ENCODE measurements at regions not wholly inside any gene's neighbourhood (a gene's known extent, or its start where the extent isn't known, plus 50 kb on each side); places are given as distances from the start of the nearest gene placed in this dataset.
A peak's percentile ranks its signal among the peaks of the same experiment; 100 is the strongest.

GRCh38 chrX:99308302-99308701 lies 1101.8 kb downstream of the PCDH19 start:
- TF ChIP-seq, protein P1, sequence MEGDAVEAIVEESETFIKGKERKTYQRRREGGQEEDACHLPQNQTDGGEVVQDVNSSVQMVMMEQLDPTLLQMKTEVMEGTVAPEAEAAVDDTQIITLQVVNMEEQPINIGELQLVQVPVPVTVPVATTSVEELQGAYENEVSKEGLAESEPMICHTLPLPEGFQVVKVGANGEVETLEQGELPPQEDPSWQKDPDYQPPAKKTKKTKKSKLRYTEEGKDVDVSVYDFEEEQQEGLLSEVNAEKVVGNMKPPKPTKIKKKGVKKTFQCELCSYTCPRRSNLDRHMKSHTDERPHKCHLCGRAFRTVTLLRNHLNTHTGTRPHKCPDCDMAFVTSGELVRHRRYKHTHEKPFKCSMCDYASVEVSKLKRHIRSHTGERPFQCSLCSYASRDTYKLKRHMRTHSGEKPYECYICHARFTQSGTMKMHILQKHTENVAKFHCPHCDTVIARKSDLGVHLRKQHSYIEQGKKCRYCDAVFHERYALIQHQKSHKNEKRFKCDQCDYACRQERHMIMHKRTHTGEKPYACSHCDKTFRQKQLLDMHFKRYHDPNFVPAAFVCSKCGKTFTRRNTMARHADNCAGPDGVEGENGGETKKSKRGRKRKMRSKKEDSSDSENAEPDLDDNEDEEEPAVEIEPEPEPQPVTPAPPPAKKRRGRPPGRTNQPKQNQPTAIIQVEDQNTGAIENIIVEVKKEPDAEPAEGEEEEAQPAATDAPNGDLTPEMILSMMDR (IDR thresholded peaks at IDR 0.05; ENCODE audit: low read depth, low read length): no peak
- no peaks in the 10 kb centered on the region for H3K4me1 ChIP-seq (ENCODE audit: low read depth)
- H3K27ac ChIP-seq: no peak overlapping the region
- no peak overlapping the region for H3K4me3 ChIP-seq
- DNase-seq (ENCODE audit: low read depth in 1 of 2, low spot score in 1 of 2): no peak
- H3K27me3 ChIP-seq: no peaks in the 10 kb centered on the region
- no peaks in the 10 kb centered on the region for H3K36me3 ChIP-seq
- no peaks in the 10 kb centered on the region for H3K9me3 ChIP-seq (ENCODE audit: low read depth)

DNA sequence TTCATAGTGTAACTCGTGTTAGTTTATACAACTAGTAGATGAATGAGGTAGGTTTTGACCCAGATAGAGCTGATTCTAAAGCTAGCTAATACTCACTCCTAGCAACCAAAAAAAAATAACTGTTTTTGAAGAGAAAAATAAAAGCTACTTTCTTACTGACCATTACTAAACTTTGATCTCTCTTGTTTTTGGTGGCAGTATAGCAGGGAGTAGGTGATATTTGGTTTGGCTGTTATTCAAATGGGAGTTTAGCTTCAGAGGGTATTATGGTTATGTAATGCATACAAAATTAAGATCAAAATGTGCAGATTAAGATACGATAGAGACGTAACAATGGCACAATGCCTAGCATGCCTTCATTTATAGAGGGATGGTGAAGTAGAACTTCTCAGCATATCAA lies 1104.5 kb downstream of the PCDH19 start:
- Histone ChIP-seq H3K9me3 (ENCODE audit: low read depth) (no peaks in the 10 kb centered on the region), H3K27ac (no peak overlapping the region), H3K4me3 (no peak overlapping the region), H3K4me1 (ENCODE audit: low read depth) (no peaks in the 10 kb centered on the region), H3K27me3 (no peaks in the 10 kb centered on the region), H3K36me3 (no peaks in the 10 kb centered on the region)
- TF ChIP-seq, protein P1 (IDR thresholded peaks at IDR 0.05; ENCODE audit: low read depth, low read length): no peak
- no peak for DNase-seq (ENCODE audit: low read depth in 1 of 2, low spot score in 1 of 2)

- no peaks in the 10 kb centered on the region for H3K9me3 ChIP-seq (ENCODE audit: low read depth)
- H3K27ac ChIP-seq: no peak overlapping the region
- DNase-seq (ENCODE audit: low read depth in 1 of 2, low spot score in 1 of 2): peak in 1 of 2 donors; percentile 59
- no peaks in the 10 kb centered on the region for H3K27me3 ChIP-seq
- H3K4me3 ChIP-seq: no peak overlapping the region
- TF ChIP-seq, protein P1 (IDR thresholded peaks at IDR 0.05; ENCODE audit: low read depth, low read length): no peak
- no peaks in the 10 kb centered on the region for H3K4me1 ChIP-seq (ENCODE audit: low read depth)
- no peaks in the 10 kb centered on the region for H3K36me3 ChIP-seq
Measured at GRCh38 chrX:99301990-99302389, 1108.1 kb downstream of the PCDH19 start.

- no peak for DNase-seq (ENCODE audit: low read depth in 1 of 2, low spot score in 1 of 2)
- Histone ChIP-seq H3K36me3 (no peaks in the 10 kb centered on the region), H3K27me3 (no peaks in the 10 kb centered on the region), H3K4me3 (no peak overlapping the region), H3K9me3 (ENCODE audit: low read depth) (no peaks in the 10 kb centered on the region), H3K4me1 (ENCODE audit: low read depth) (no peaks in the 10 kb centered on the region), H3K27ac (no peak overlapping the region)
- TF ChIP-seq, protein P1 (IDR thresholded peaks at IDR 0.05; ENCODE audit: low read depth, low read length): no peak
Measured at GRCh38 chrX:99271641-99272040, 1138.4 kb downstream of the PCDH19 start.

GRCh38 chrX:99266255-99266654 lies 1143.8 kb downstream of the PCDH19 start:
- Histone ChIP-seq H3K9me3 (ENCODE audit: low read depth) (no peaks in the 10 kb centered on the region), H3K4me1 (ENCODE audit: low read depth) (no peaks in the 10 kb centered on the region), H3K4me3 (no peak overlapping the region), H3K27me3 (no peaks in the 10 kb centered on the region), H3K27ac (no peak overlapping the region), H3K36me3 (no peaks in the 10 kb centered on the region)
- no peak for DNase-seq (ENCODE audit: low read depth in 1 of 2, low spot score in 1 of 2)
- TF ChIP-seq, protein P1 (IDR thresholded peaks at IDR 0.05; ENCODE audit: low read depth, low read length): no peak

- Histone ChIP-seq H3K4me3 (no peak overlapping the region), H3K36me3 (no peaks in the 10 kb centered on the region), H3K4me1 (ENCODE audit: low read depth) (no peaks in the 10 kb centered on the region), H3K9me3 (ENCODE audit: low read depth) (no peaks in the 10 kb centered on the region), H3K27me3 (no peaks in the 10 kb centered on the region), H3K27ac (no peak overlapping the region)
- DNase-seq (ENCODE audit: low read depth in 1 of 2, low spot score in 1 of 2): no peak
- TF ChIP-seq, protein P1 (IDR thresholded peaks at IDR 0.05; ENCODE audit: low read depth, low read length): no peak
Measured at GRCh38 chrX:99248180-99248579, 1161.9 kb downstream of the PCDH19 start.

Measured in cardiac muscle cell (in vitro differentiated cells and primary cell).